Nephron (organoid): ENCODE measurements at regions not wholly inside any gene's neighbourhood (a gene's known extent, or its start where the extent isn't known, plus 50 kb on each side); places are given as distances from the start of the nearest gene placed in this dataset.

ENCODE experiments used
- H3K27ac Mint-ChIP-seq, 3 experiments: 2 replicates each; pipeline ENCODE4 v1.8.0; 2020; ENCODE audit warnings: mixed read lengths in 3 of 3, mild to moderate bottlenecking in 2 of 3, moderate library complexity in 1 of 3
- H3K27me3 Mint-ChIP-seq: 2 replicates; pipeline ENCODE4 v1.8.0; 2021; ENCODE audit warnings: low read depth, mild to moderate bottlenecking, moderate library complexity, mixed read lengths
- H3K36me3 Mint-ChIP-seq: 2 replicates; pipeline ENCODE4 v1.8.0; 2020; ENCODE audit warnings: low read depth, mixed read lengths
- H3K4me1 Mint-ChIP-seq: 2 replicates; pipeline ENCODE4 v1.8.0; 2020; ENCODE audit warnings: mixed read lengths
- H3K4me3 Mint-ChIP-seq, 3 experiments: 2 replicates each; pipeline ENCODE4 v1.8.0; 2020; ENCODE audit warnings: mild to moderate bottlenecking in 3 of 3, mixed read lengths in 3 of 3, moderate library complexity in 2 of 3
- H3K9me3 Mint-ChIP-seq: 2 replicates; pipeline ENCODE4 v1.8.0; 2020; ENCODE audit warnings: mixed read lengths
- TF ChIP-seq, protein P1 (sequence below), 3 experiments: fragments of 200-600 bp; sonication (generic); IDR thresholded peaks; one replicate each; pipeline ENCODE4 v1.5.0; 2021; ENCODE audit warnings: antibody characterized with exemption in 3 of 3; ENCODE audit not compliant: unreplicated experiment in 3 of 3

GRCh38 chr3:124372775-124373174 lies 357.5 kb upstream of the UMPS start:
- Mint-ChIP-seq H3K4me1 (no peaks in the 10 kb centered on the region), H3K9me3 (peaks cover 23% of the 10 kb centered on the region), H3K36me3 (peaks cover 35% of the 10 kb centered on the region), H3K27me3 (no peaks in the 10 kb centered on the region), H3K27ac (peak overlapping the region in 1 of 3 experiments; percentile 14), H3K4me3 (no peak overlapping the region)
- TF ChIP-seq, protein P1, sequence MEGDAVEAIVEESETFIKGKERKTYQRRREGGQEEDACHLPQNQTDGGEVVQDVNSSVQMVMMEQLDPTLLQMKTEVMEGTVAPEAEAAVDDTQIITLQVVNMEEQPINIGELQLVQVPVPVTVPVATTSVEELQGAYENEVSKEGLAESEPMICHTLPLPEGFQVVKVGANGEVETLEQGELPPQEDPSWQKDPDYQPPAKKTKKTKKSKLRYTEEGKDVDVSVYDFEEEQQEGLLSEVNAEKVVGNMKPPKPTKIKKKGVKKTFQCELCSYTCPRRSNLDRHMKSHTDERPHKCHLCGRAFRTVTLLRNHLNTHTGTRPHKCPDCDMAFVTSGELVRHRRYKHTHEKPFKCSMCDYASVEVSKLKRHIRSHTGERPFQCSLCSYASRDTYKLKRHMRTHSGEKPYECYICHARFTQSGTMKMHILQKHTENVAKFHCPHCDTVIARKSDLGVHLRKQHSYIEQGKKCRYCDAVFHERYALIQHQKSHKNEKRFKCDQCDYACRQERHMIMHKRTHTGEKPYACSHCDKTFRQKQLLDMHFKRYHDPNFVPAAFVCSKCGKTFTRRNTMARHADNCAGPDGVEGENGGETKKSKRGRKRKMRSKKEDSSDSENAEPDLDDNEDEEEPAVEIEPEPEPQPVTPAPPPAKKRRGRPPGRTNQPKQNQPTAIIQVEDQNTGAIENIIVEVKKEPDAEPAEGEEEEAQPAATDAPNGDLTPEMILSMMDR (IDR thresholded peaks at IDR 0.05; ENCODE audit: unreplicated experiment in 3 of 3): no peak

DNA sequence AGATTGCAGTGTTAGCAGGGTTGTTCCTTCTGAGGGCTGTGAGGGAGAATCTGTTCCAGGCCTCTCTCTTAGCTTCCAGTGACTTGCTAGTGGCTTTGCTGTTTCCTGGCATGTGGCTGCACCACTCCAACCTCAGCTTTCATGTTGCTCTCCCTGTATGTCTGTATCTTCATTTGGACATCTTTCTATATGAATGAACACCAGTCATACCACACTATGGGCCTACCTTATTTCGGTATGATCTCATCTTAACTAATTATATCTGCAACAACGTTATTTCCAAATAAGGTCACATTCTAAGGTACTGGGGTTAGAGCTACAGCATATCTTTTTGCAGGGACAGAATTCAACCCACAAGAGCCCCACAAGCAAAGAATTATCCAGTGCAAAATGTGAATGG lies 356.7 kb upstream of the UMPS start:
- Mint-ChIP-seq H3K4me3 (no peak overlapping the region), H3K36me3 (peaks cover 35% of the 10 kb centered on the region), H3K27me3 (no peaks in the 10 kb centered on the region), H3K4me1 (no peaks in the 10 kb centered on the region), H3K27ac (peak overlapping the region in 1 of 3 experiments; percentile 14), H3K9me3 (peaks cover 26% of the 10 kb centered on the region)
- TF ChIP-seq, protein P1 (IDR thresholded peaks at IDR 0.05; ENCODE audit: unreplicated experiment in 3 of 3): no peak

- TF ChIP-seq, protein P1 (IDR thresholded peaks at IDR 0.05; ENCODE audit: unreplicated experiment in 3 of 3): no peak
- H3K27me3 Mint-ChIP-seq: no peaks in the 10 kb centered on the region
- H3K4me3 Mint-ChIP-seq: no peak overlapping the region
- no peak overlapping the region for H3K27ac Mint-ChIP-seq
- H3K36me3 Mint-ChIP-seq: peaks cover 26% of the 10 kb centered on the region
- no peaks in the 10 kb centered on the region for H3K4me1 Mint-ChIP-seq
- peaks cover 24% of the 10 kb centered on the region for H3K9me3 Mint-ChIP-seq
These were observed 355.7 kb upstream of the UMPS start for GRCh38 chr3:124374583-124374982.

DNA sequence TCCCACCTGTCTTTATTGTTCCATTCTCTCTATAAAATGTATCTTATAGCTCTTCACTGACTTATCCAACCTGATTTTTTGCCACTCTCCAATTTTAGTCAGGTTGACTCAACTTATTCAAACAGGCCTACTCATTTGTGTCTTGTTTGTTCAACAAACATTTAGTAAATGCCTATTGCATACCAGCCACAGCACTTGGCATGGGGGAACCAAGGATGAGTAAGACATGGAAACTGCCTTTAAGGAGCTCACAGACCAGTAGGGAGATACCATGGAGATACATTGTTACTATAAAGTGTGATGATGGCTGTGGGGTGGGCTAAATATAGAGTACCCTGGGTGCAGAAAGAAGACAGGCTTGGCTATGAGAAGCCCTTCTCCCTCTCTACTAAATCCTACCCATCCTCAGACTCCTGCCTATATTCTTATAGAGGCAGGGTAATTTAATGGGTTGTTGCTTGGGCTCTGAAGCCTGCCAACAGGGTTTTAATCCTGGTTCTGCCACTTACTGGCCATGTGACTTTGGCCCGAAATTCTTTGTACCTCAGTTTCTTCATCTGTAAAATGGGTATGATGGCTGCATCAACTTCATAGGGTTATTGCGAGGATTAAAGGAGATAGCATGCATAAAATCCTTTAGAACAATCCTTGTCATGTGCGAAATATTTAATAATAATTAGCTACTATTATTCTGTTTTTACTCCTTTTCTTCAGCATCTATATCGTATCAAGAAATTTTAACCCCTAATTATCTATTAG lies 348.5 kb upstream of the UMPS start:
- H3K4me3 Mint-ChIP-seq: no peak overlapping the region
- TF ChIP-seq, protein P1 (IDR thresholded peaks at IDR 0.05; ENCODE audit: unreplicated experiment in 3 of 3): no peak
- no peak overlapping the region for H3K27ac Mint-ChIP-seq
- H3K27me3 Mint-ChIP-seq: no peaks in the 10 kb centered on the region
- peaks cover 25% of the 10 kb centered on the region for H3K4me1 Mint-ChIP-seq
- peaks cover 10% of the 10 kb centered on the region for H3K9me3 Mint-ChIP-seq
- H3K36me3 Mint-ChIP-seq: peaks cover 1% of the 10 kb centered on the region

- TF ChIP-seq, protein P1 (IDR thresholded peaks at IDR 0.05; ENCODE audit: unreplicated experiment in 3 of 3): no peak
- H3K4me1 Mint-ChIP-seq: peaks cover 25% of the 10 kb centered on the region
- no peak overlapping the region for H3K4me3 Mint-ChIP-seq
- H3K9me3 Mint-ChIP-seq: peaks cover 6% of the 10 kb centered on the region
- H3K27ac Mint-ChIP-seq: peak overlapping the region in 2 of 3 experiments; percentile 41 to 75
- H3K27me3 Mint-ChIP-seq: no peaks in the 10 kb centered on the region
- peaks cover 3% of the 10 kb centered on the region for H3K36me3 Mint-ChIP-seq
These were observed 347.2 kb upstream of the UMPS start for GRCh38 chr3:124383051-124383450.
